K562 (cell line): ENCODE measurements at regions not wholly inside any gene's neighbourhood (a gene's known extent, or its start where the extent isn't known, plus 50 kb on each side); places are given as distances from the start of the nearest gene placed in this dataset.

ENCODE experiments used
- FOXJ3 ChIP-seq: sonication (generic); formaldehyde crosslinking; IDR thresholded peaks from 2 replicates; pipeline ENCODE4 v1.4.0; 2020; ENCODE audit warnings: mild to moderate bottlenecking, missing genetic modification reagents
- GTF2F1 ChIP-seq: IDR thresholded peaks from 2 replicates; pipeline ENCODE4 v1.6.1; 2011; ENCODE audit warnings: low read depth, low read length, improper control_type of control experiment
- PRDM10 ChIP-seq: fragments of 450-650 bp; IDR thresholded peaks from 2 replicates; pipeline ENCODE4 v1.6.1; 2018; ENCODE audit not compliant: partially characterized antibody
- SP1 ChIP-seq: sonication (generic); formaldehyde crosslinking; IDR thresholded peaks from 2 replicates; pipeline ENCODE4 v1.8.1; 2022; ENCODE audit warnings: mild to moderate bottlenecking, missing genetic modification reagents
- TF ChIP-seq, protein P1 (sequence below), 3 experiments: IDR thresholded peaks in 2 of 3; conservative IDR thresholded peaks in 1 of 3; 2 replicates each; pipeline ENCODE4 v1.5.1; 2011 to 2012; ENCODE audit warnings: low read length in 3 of 3, mild to moderate bottlenecking in 3 of 3, control low read depth in 2 of 3, improper control_type of control experiment in 1 of 3, inconsistent platforms in 1 of 3, low read depth in 1 of 3, mixed read lengths in 1 of 3, moderate library complexity in 1 of 3; ENCODE audit not compliant: insufficient read depth in 2 of 3

DNA sequence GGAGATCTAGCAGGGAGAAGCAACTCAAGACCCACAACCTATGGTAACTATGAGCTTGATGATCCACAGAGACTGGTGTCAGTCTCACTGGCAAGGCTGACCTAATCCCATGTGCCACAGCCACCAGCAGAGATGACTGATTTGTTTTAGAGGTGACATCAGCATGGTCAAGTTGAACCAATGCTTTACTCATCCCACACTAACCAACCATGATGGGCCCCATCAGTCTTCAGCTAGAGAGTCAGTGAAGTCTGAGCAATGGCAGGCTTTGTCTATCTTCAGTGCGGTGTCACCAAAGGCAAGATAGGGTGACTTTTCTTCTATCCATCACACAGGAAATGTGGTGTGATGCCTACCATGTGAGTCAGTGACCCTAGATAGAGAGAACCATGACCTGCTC lies 1470.7 kb downstream of the NCAM2 start:
- no peak for TF ChIP-seq SP1
- TF ChIP-seq FOXJ3 = no peak
- TF ChIP-seq, protein P1, sequence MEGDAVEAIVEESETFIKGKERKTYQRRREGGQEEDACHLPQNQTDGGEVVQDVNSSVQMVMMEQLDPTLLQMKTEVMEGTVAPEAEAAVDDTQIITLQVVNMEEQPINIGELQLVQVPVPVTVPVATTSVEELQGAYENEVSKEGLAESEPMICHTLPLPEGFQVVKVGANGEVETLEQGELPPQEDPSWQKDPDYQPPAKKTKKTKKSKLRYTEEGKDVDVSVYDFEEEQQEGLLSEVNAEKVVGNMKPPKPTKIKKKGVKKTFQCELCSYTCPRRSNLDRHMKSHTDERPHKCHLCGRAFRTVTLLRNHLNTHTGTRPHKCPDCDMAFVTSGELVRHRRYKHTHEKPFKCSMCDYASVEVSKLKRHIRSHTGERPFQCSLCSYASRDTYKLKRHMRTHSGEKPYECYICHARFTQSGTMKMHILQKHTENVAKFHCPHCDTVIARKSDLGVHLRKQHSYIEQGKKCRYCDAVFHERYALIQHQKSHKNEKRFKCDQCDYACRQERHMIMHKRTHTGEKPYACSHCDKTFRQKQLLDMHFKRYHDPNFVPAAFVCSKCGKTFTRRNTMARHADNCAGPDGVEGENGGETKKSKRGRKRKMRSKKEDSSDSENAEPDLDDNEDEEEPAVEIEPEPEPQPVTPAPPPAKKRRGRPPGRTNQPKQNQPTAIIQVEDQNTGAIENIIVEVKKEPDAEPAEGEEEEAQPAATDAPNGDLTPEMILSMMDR (IDR thresholded peaks at IDR 0.05 in 2 of 3, conservative IDR thresholded peaks at IDR 0.05 in 1 of 3; ENCODE audit: insufficient read depth in 2 of 3, low read depth in 1 of 3, low read length in 3 of 3) = no peak
- TF ChIP-seq PRDM10 = no peak
- TF ChIP-seq GTF2F1 = no peak
